ENCODE measurements at regions not wholly inside any gene's neighbourhood (a gene's known extent, or its start where the extent isn't known, plus 50 kb on each side); places are given as distances from the start of the nearest gene placed in this dataset.

- no peaks in the 10 kb centered on the region for H3K36me3 ChIP-seq (replicated peaks in 1 of 2; ENCODE audit: control extremely low read depth in 1 of 2, control insufficient read depth in 1 of 2, extremely low read depth in 1 of 2, insufficient read depth in 2 of 2, low read length in 1 of 2)
- H3K4me3 Mint-ChIP-seq: no peak overlapping the region
- no peaks in the 10 kb centered on the region for H4K20me1 ChIP-seq (ENCODE audit: control insufficient read depth, insufficient read depth, low read length, poor library complexity, severe bottlenecking)
- H3K9me3 Mint-ChIP-seq (ENCODE audit: insufficient read depth): no peaks in the 10 kb centered on the region
- H3K27me3 ChIP-seq (replicated peaks in 1 of 4; ENCODE audit: control extremely low read depth in 1 of 4, control insufficient read depth in 3 of 4, insufficient read depth in 4 of 4, low read length in 3 of 4): no peaks in the 10 kb centered on the region
- H3K79me2 ChIP-seq (ENCODE audit: control insufficient read depth, insufficient read depth, low read length): no peaks in the 10 kb centered on the region
- H3K27ac ChIP-seq (ENCODE audit: low read length in 2 of 2): no peak overlapping the region
- H2AFZ ChIP-seq (ENCODE audit: insufficient read depth, low read depth, low read length, poor library complexity, severe bottlenecking): no peak overlapping the region
- 96% methylated on average over 4 of the region's 6 CpGs for WGBS (ENCODE audit: insufficient coverage)
- DNase-seq: no peak
- ChIA-PET CTCF (no interaction called here), POLR2A (no interaction called here)
- no peak overlapping the region for H3K9ac ChIP-seq (ENCODE audit: low read length)
- H3K4me1 Mint-ChIP-seq: no peaks in the 10 kb centered on the region
- intact Hi-C loops (cut with micrococcal nuclease): no loop called here
- H3K9me3 ChIP-seq (ENCODE audit: control extremely low read depth in 1 of 3, control insufficient read depth in 2 of 3, insufficient read depth in 1 of 3, low read length in 2 of 3): no peaks in the 10 kb centered on the region
- no peak for ATAC-seq (ENCODE audit: low read depth)
- H3K4me1 ChIP-seq (ENCODE audit: control insufficient read depth in 2 of 2, insufficient read depth in 2 of 2, low read length in 2 of 2): no peaks in the 10 kb centered on the region
- H3K4me3 ChIP-seq (ENCODE audit: control extremely low read depth in 1 of 5, extremely low read depth in 1 of 5, insufficient read depth in 1 of 5, low read depth in 2 of 5, low read length in 4 of 5): no peak overlapping the region
- no peak overlapping the region for H3K4me2 ChIP-seq (replicated peaks; ENCODE audit: low read depth, low read length, poor library complexity, severe bottlenecking)
- H3K27me3 Mint-ChIP-seq: no peaks in the 10 kb centered on the region
- H3K27ac Mint-ChIP-seq: no peak overlapping the region
- TF ChIP-seq EZH2 (IDR thresholded peaks at IDR 0.05; ENCODE audit: borderline replicate concordance, insufficient read depth, low read depth, low read length, poor library complexity, severe bottlenecking) (no peak), CTCF (IDR thresholded peaks at IDR 0.05) (no peak)
These were observed 370.1 kb downstream of the TMEM161B start for GRCh38 chr5:87898574-87898973.

- Mint-ChIP-seq H3K4me1 (no peaks in the 10 kb centered on the region), H3K27me3 (no peaks in the 10 kb centered on the region), H3K9me3 (ENCODE audit: insufficient read depth) (no peaks in the 10 kb centered on the region), H3K4me3 (no peak overlapping the region), H3K27ac (no peak overlapping the region)
- Histone ChIP-seq H3K4me1 (ENCODE audit: control insufficient read depth in 2 of 2, insufficient read depth in 2 of 2, low read length in 2 of 2) (no peaks in the 10 kb centered on the region), H3K79me2 (ENCODE audit: control insufficient read depth, insufficient read depth, low read length) (no peaks in the 10 kb centered on the region), H3K27ac (ENCODE audit: low read length in 2 of 2) (no peak overlapping the region), H3K9me3 (ENCODE audit: control extremely low read depth in 1 of 3, control insufficient read depth in 2 of 3, insufficient read depth in 1 of 3, low read length in 2 of 3) (no peaks in the 10 kb centered on the region), H3K9ac (ENCODE audit: low read length) (no peak overlapping the region), H2AFZ (ENCODE audit: insufficient read depth, low read depth, low read length, poor library complexity, severe bottlenecking) (no peak overlapping the region), H3K27me3 (replicated peaks in 1 of 4; ENCODE audit: control extremely low read depth in 1 of 4, control insufficient read depth in 3 of 4, insufficient read depth in 4 of 4, low read length in 3 of 4) (no peaks in the 10 kb centered on the region), H3K4me2 (replicated peaks; ENCODE audit: low read depth, low read length, poor library complexity, severe bottlenecking) (no peak overlapping the region), H3K4me3 (ENCODE audit: control extremely low read depth in 1 of 5, extremely low read depth in 1 of 5, insufficient read depth in 1 of 5, low read depth in 2 of 5, low read length in 4 of 5) (no peak overlapping the region), H3K36me3 (replicated peaks in 1 of 2; ENCODE audit: control extremely low read depth in 1 of 2, control insufficient read depth in 1 of 2, extremely low read depth in 1 of 2, insufficient read depth in 2 of 2, low read length in 1 of 2) (no peaks in the 10 kb centered on the region), H4K20me1 (ENCODE audit: control insufficient read depth, insufficient read depth, low read length, poor library complexity, severe bottlenecking) (no peaks in the 10 kb centered on the region)
- intact Hi-C loops (cut with micrococcal nuclease): no loop called here
- TF ChIP-seq EZH2 (IDR thresholded peaks at IDR 0.05; ENCODE audit: borderline replicate concordance, insufficient read depth, low read depth, low read length, poor library complexity, severe bottlenecking) (no peak), CTCF (IDR thresholded peaks at IDR 0.05) (no peak)
- DNase-seq (no peak), ATAC-seq (ENCODE audit: low read depth) (no peak)
- ChIA-PET CTCF (no interaction called here), POLR2A (no interaction called here)
- 83% methylated on average over 1 of the region's 2 CpGs for WGBS (ENCODE audit: insufficient coverage)
These were observed 380.5 kb downstream of the TMEM161B start for GRCh38 chr5:87888139-87888538.

Measured in B cell (primary cell).